BJ (cell line): ENCODE measurements at regions not wholly inside any gene's neighbourhood (a gene's known extent, or its start where the extent isn't known, plus 50 kb on each side); places are given as distances from the start of the nearest gene placed in this dataset.

Source experiments
- CTCF ChIA-PET: fragments of 350-600 bp; formaldehyde crosslinking; extraction: SDS; loops from one replicate; lab custom pipeline; 2021; ENCODE audit warnings: antibody characterized with exemption, inconsistent platforms; lab: Yijun Ruan, JAX
- POLR2A ChIA-PET: fragments of 300-600 bp; sonication (Branson Sonifier 250); formaldehyde crosslinking; extraction: SDS; loops from one replicate; lab custom pipeline; 2021; ENCODE audit warnings: antibody characterized with exemption; lab: Charles Lee
- DNase-seq: peaks from one replicate; pipeline ENCODE4 v3.0.0-alpha.2; 2011; ENCODE audit warnings: low read depth
- H3K27me3 ChIP-seq: 2 replicates; pipeline ENCODE4 v1.6.0; 2011; ENCODE audit warnings: low read length; ENCODE audit not compliant: control insufficient read depth, insufficient read depth
- H3K36me3 ChIP-seq: 2 replicates; pipeline ENCODE4 v1.5.1; 2011; ENCODE audit warnings: low read length; ENCODE audit not compliant: control insufficient read depth, insufficient read depth
- H3K4me3 ChIP-seq: 2 replicates; pipeline ENCODE4 v1.5.1; 2011; ENCODE audit warnings: low read depth, mild to moderate bottlenecking, control low read depth, low read length
- CTCF ChIP-seq: IDR thresholded peaks from 2 replicates; pipeline ENCODE4 v1.5.1; 2011; ENCODE audit warnings: low read depth, mild to moderate bottlenecking, control low read depth, inconsistent platforms, low read length, moderate library complexity; ENCODE audit not compliant: insufficient read depth

GRCh38 chr6:145312481-145312880, 422.8 kb downstream of the EPM2A start:
- Histone ChIP-seq H3K4me3 (no peak overlapping the region), H3K36me3 (no peaks in the 10 kb centered on the region), H3K27me3 (no peaks in the 10 kb centered on the region)
- ChIA-PET POLR2A (no interaction called here), CTCF (no interaction called here)
- TF ChIP-seq CTCF = no peak
- DNase-seq = no peak

- Histone ChIP-seq H3K4me3 (no peak overlapping the region), H3K27me3 (no peaks in the 10 kb centered on the region), H3K36me3 (no peaks in the 10 kb centered on the region)
- CTCF ChIA-PET = no interaction called here
- POLR2A ChIA-PET = no interaction called here
- no peak for TF ChIP-seq CTCF
- DNase-seq = no peak
Measured at GRCh38 chr6:145313041-145313855, 422.1 kb downstream of the EPM2A start.

GRCh38 chr6:145315982-145316600, 419.2 kb downstream of the EPM2A start:
- no peak for DNase-seq
- ChIA-PET CTCF (no interaction called here), POLR2A (no interaction called here)
- no peaks in the 10 kb centered on the region; the same call in 1 of the 2 replicates for H3K27me3 ChIP-seq
- no peak overlapping the region for H3K4me3 ChIP-seq
- TF ChIP-seq CTCF = no peak
- no peaks in the 10 kb centered on the region for H3K36me3 ChIP-seq

GRCh38 chr6:145318952-145319351, 416.4 kb downstream of the EPM2A start:
- CTCF ChIA-PET = no interaction called here

More at GRCh38 chr6:145318952-145319351, 416.4 kb downstream of the EPM2A start:
- no peak overlapping the region for H3K4me3 ChIP-seq
- H3K36me3 ChIP-seq = no peaks in the 10 kb centered on the region
- POLR2A ChIA-PET = no interaction called here
- no peaks in the 10 kb centered on the region; the same call in 1 of the 2 replicates for H3K27me3 ChIP-seq
- TF ChIP-seq CTCF = no peak
- no peak for DNase-seq
